B cell (primary cell): ENCODE measurements at regions not wholly inside any gene's neighbourhood (a gene's known extent, or its start where the extent isn't known, plus 50 kb on each side); places are given as distances from the start of the nearest gene placed in this dataset.

Experiments used
- CTCF ChIP-seq: fragments of 200-600 bp; IDR thresholded peaks from one replicate; pipeline ENCODE4 v1.8.0; 2022; ENCODE audit warnings: antibody characterized with exemption, mild to moderate bottlenecking
- EZH2 ChIP-seq: IDR thresholded peaks from 2 replicates; pipeline ENCODE4 v1.6.1; 2012; ENCODE audit warnings: borderline replicate concordance, low read depth, mild to moderate bottlenecking, moderate library complexity, low read length; ENCODE audit not compliant: insufficient read depth, poor library complexity, severe bottlenecking

- TF ChIP-seq CTCF (no peak), EZH2 (no peak)
Measured at GRCh38 chr16:6068063-6068462, 970.5 kb upstream of the EEF2KMT start.
